ENCODE measurements at regions not wholly inside any gene's neighbourhood (a gene's known extent, or its start where the extent isn't known, plus 50 kb on each side); places are given as distances from the start of the nearest gene placed in this dataset.

GRCh38 chr22:19576460-19577421 is 52.5 kb upstream of the CLDN5 start (continued):
- no peak for TF ChIP-seq NCOA2 (IDR thresholded peaks at IDR 0.05; ENCODE audit: partially characterized antibody in 2 of 2)
- TF ChIP-seq ZNF184 (CRISPR knock-in tag; IDR thresholded peaks at IDR 0.05) = no peak
- no peak for TF ChIP-seq CHD1 (IDR thresholded peaks at IDR 0.05; ENCODE audit: low read length)
- no peak; the same call in 1 of the 2 replicates for TF ChIP-seq HLTF (IDR thresholded peaks at IDR 0.05)
- TF ChIP-seq CHAMP1 (IDR thresholded peaks at IDR 0.05) = no peak
- TF ChIP-seq HNRNPK (IDR thresholded peaks at IDR 0.05; ENCODE audit: low read depth, low read length, poor library complexity, severe bottlenecking) = no peak
- TF ChIP-seq MXI1 (IDR thresholded peaks at IDR 0.05; ENCODE audit: low read depth, low read length) = no peak
- no peak for TF ChIP-seq RFX5 (IDR thresholded peaks at IDR 0.05; ENCODE audit: low read depth, low read length)
- TF ChIP-seq IRF1 (CRISPR knock-in tag; IDR thresholded peaks at IDR 0.05; ENCODE audit: borderline replicate concordance) = 0 out of 2 replicates have a peak, but pooled peaks have one; percentile 35
- no peak for TF ChIP-seq SP2 (IDR thresholded peaks at IDR 0.05; ENCODE audit: extremely low read depth, low read depth, low read length, poor library complexity, severe bottlenecking)
- no peak for TF ChIP-seq GABPB2 (CRISPR knock-in tag; conservative IDR thresholded peaks at IDR 0.05)
- peak; percentile 59; the same call in 1 of the 2 replicates for TF ChIP-seq ZBTB1 (CRISPR knock-in tag; IDR thresholded peaks at IDR 0.05; ENCODE audit: borderline replicate concordance, low read depth)
- no peak; the same call in 1 of the 2 replicates for TF ChIP-seq NR2C2 (CRISPR knock-in tag; IDR thresholded peaks at IDR 0.05)
- no peak for TF ChIP-seq NR2C2 (tag; IDR thresholded peaks at IDR 0.05)
- TF ChIP-seq FOXK2 (conservative IDR thresholded peaks at IDR 0.05 in 1 of 2, IDR thresholded peaks at IDR 0.05 in 1 of 2; ENCODE audit: low read depth in 2 of 2) = peak in 1 of 2 experiments; percentile 36; a peak in 1 of 4 replicates
- no peak for TF ChIP-seq RHOXF2B (CRISPR knock-in tag; conservative IDR thresholded peaks at IDR 0.05)
- TF ChIP-seq ZNF277 (CRISPR knock-in tag; IDR thresholded peaks at IDR 0.05; ENCODE audit: borderline replicate concordance) = no peak
- peak; percentile 37 for TF ChIP-seq FOS (IDR thresholded peaks at IDR 0.05; ENCODE audit: extremely low read depth, insufficient read length)
- TF ChIP-seq MLX (CRISPR knock-in tag; conservative IDR thresholded peaks at IDR 0.05) = no peak
- peak; percentile 33; the same call in 1 of the 2 replicates for TF ChIP-seq ZBTB12 (CRISPR knock-in tag; IDR thresholded peaks at IDR 0.05)
- TF ChIP-seq EGR1 (conservative IDR thresholded peaks at IDR 0.05) = peak; percentile 96
